Esophagus (tissue), 2 donors: ENCODE measurements at regions not wholly inside any gene's neighbourhood (a gene's known extent, or its start where the extent isn't known, plus 50 kb on each side); places are given as distances from the start of the nearest gene placed in this dataset.
"Not testable (repeated sequence)": the region's sequence is repeated elsewhere in the genome, so short reads cannot be mapped to it uniquely, and the experiment has no call there.

Experiments used
- H3K27ac ChIP-seq, 2 donors: one replicate each; pipeline ENCODE4 v1.5.1; 2013; ENCODE audit warnings: low read depth in 2 of 2, mild to moderate bottlenecking in 2 of 2, inconsistent platforms in 1 of 2, low read length in 1 of 2, moderate library complexity in 1 of 2
- H3K27me3 ChIP-seq, 2 donors: one replicate each; pipeline ENCODE4 v1.6.1; 2013; ENCODE audit warnings: low read length in 2 of 2, control low read depth in 1 of 2, mild to moderate bottlenecking in 1 of 2; ENCODE audit not compliant: insufficient read depth in 2 of 2, control insufficient read depth in 1 of 2
- H3K36me3 ChIP-seq, 2 donors: one replicate each; pipeline ENCODE4 v1.6.1; 2013; ENCODE audit warnings: low read length in 1 of 2; ENCODE audit not compliant: control insufficient read depth in 2 of 2, insufficient read depth in 2 of 2
- H3K4me1 ChIP-seq, 2 donors: one replicate each; pipeline ENCODE4 v1.6.1; 2013; ENCODE audit warnings: low read length in 1 of 2; ENCODE audit not compliant: control insufficient read depth in 2 of 2, insufficient read depth in 2 of 2
- H3K4me3 ChIP-seq, 2 donors: one replicate each; pipeline ENCODE4 v1.5.1; 2013; ENCODE audit warnings: low read length in 2 of 2, mild to moderate bottlenecking in 2 of 2, low read depth in 1 of 2, moderate library complexity in 1 of 2
- H3K9me3 ChIP-seq, 2 donors: one replicate each; pipeline ENCODE4 v1.6.1; 2013; ENCODE audit warnings: mild to moderate bottlenecking in 2 of 2, low read depth in 1 of 2, low read length in 1 of 2, moderate library complexity in 1 of 2; ENCODE audit not compliant: control insufficient read depth in 2 of 2, insufficient read depth in 1 of 2
- WGBS, 2 donors: extraction: QIAGEN DNeasy Blood & Tissue Kit; methylation state at CpG; one replicate each; pipeline ENCODE4 v1.1.7; 2013; 5-methylcytosine and 5-hydroxymethylcytosine counted together
- donor health status: healthy with polysubstance abuse.
- donor health status: Bipolar disorder and iron deficiency.

DNA sequence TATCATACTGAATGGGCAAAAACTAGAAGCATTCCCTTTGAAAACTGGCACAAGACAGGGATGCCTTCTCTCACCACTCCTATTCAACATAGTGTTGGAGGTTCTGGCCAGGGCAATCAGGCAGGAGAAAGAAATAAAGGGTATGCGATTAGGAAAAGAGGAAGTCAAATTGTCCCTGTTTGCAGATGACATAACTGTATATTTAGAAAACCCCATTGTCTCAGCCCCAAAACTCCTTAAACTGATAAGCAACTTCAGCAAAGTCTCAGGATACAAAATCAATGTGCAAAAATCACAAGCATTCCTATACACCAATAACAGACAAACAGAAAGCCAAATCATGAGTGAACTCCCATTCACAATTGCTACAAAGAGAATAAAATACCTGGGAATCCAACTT, 52.5 kb upstream of the CCDC71L start:
- not testable (repeated sequence) for H3K36me3 ChIP-seq, H3K4me1 ChIP-seq, H3K27me3 ChIP-seq, H3K4me3 ChIP-seq, H3K9me3 ChIP-seq, H3K27ac ChIP-seq
- 72 to 81% methylated on average over 1 of the region's 1 CpG for WGBS, 2 donors

GRCh38 chr7:106714590-106715442, 53.9 kb upstream of the CCDC71L start:
- H3K9me3 ChIP-seq, H3K4me1 ChIP-seq, H3K36me3 ChIP-seq, H3K27ac ChIP-seq, H3K4me3 ChIP-seq, H3K27me3 ChIP-seq: not testable (repeated sequence)
- 92 to 95% methylated on average over 6 of the region's 6 CpGs for whole genome bisulfite sequencing, 2 donors

- no peak overlapping the region for H3K4me3 ChIP-seq
- no peaks in the 10 kb centered on the region for H3K36me3 ChIP-seq
- no peaks in the 10 kb centered on the region for H3K4me1 ChIP-seq
- WGBS, 2 donors = 91 to 93% methylated on average over 2 of the region's 2 CpGs
- H3K27me3 ChIP-seq = no peaks in the 10 kb centered on the region
- no peaks in the 10 kb centered on the region for H3K9me3 ChIP-seq
- H3K27ac ChIP-seq = no peak overlapping the region
Observed at GRCh38 chr7:106715730-106716129, 54.8 kb upstream of the CCDC71L start.

GRCh38 chr7:106717254-106717954, 56.4 kb upstream of the CCDC71L start:
- no peak overlapping the region for H3K27ac ChIP-seq
- H3K27me3 ChIP-seq = no peaks in the 10 kb centered on the region
- 83 to 84% methylated on average over 1 of the region's 1 CpG for WGBS, 2 donors
- no peaks in the 10 kb centered on the region for H3K9me3 ChIP-seq
- no peak overlapping the region for H3K4me3 ChIP-seq
- H3K36me3 ChIP-seq = no peaks in the 10 kb centered on the region
- no peaks in the 10 kb centered on the region for H3K4me1 ChIP-seq

DNA sequence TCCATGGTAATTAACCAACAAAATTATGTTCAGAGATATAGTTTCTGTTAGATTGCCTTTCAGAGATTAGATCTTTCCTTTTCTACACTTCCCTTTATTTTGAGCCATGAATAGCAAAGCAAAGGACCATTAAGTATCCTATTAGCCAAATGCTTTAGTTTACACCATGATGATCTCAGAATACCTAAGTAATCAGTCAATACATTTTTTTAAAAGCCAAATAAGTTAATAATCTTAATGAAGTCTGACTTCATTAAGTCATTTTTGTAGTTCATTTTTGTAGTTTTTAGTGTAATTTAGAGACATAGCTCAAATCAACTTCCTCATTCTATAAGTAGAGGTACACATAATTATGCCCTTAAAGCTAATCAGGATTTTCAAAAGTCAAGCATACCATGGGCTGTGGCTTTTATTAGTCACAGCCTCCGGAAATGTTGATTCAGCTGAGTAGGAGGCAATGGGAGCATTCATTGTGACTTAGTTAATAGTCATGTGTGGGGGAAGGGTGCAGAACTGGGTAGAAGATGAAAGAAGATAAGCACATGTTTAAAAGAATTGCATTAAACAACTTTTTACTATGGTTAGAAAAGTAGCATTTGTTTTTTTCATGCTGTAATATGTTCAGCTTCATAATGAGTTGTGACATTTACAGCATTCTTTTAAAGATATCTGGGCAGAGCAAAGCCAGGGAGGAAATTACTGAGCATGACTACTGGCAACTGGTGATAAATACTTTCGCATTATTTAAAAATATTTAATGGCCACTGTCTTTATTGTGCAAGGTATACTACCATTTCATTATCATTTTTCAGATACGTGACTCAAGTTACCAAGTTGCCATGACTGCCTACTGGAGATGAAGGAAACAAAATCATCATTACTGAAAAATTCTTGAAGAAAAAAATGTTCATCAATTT, 57.3 kb upstream of the CCDC71L start:
- Histone ChIP-seq H3K36me3 (no peaks in the 10 kb centered on the region), H3K4me3 (no peak overlapping the region), H3K4me1 (no peaks in the 10 kb centered on the region), H3K27me3 (no peaks in the 10 kb centered on the region), H3K27ac (no peak overlapping the region), H3K9me3 (no peaks in the 10 kb centered on the region)
- WGBS, 2 donors = 33 to 43% methylated on average over 3 of the region's 3 CpGs

GRCh38 chr7:106720641-106721040, 59.7 kb upstream of the CCDC71L start:
- no peaks in the 10 kb centered on the region for H3K27me3 ChIP-seq
- no peak overlapping the region for H3K4me3 ChIP-seq
- no peaks in the 10 kb centered on the region for H3K4me1 ChIP-seq
- no peaks in the 10 kb centered on the region for H3K36me3 ChIP-seq
- no peak overlapping the region for H3K27ac ChIP-seq
- WGBS, 2 donors = 64% methylated on average over 2 of the region's 2 CpGs
- no peaks in the 10 kb centered on the region for H3K9me3 ChIP-seq

- no peaks in the 10 kb centered on the region for H3K4me1 ChIP-seq
- WGBS, 2 donors = 86 to 89% methylated on average over 5 of the region's 5 CpGs
- no peak overlapping the region for H3K4me3 ChIP-seq
- H3K27me3 ChIP-seq = no peaks in the 10 kb centered on the region
- no peaks in the 10 kb centered on the region for H3K36me3 ChIP-seq
- H3K9me3 ChIP-seq = no peaks in the 10 kb centered on the region
- no peak overlapping the region for H3K27ac ChIP-seq
Observed at GRCh38 chr7:106721816-106722785, 61.1 kb upstream of the CCDC71L start.

DNA sequence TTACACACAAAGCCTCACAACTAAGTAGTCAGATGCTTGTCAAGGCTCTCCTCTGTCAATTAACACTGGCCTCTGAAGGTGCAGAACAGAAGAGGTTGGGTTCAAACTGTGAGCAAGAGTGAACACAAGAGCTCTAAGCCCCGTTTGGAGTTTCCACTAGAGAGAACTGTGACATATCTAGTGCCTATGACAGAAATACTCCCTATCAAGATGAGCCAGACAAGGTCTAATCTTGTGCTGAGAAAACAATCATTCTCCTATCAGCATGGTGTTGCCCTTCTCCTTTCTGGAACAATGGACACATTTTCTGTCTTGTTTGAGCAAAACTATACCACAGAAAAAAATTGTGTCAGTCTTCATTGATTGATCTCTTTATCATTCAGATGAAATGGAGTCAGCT, 62.4 kb upstream of the CCDC71L start:
- no peaks in the 10 kb centered on the region for H3K4me1 ChIP-seq
- WGBS, 2 donors = 30 to 32% methylated on average over 1 of the region's 1 CpG

More for the DNA sequence above, 62.4 kb upstream of the CCDC71L start:
- no peaks in the 10 kb centered on the region for H3K27me3 ChIP-seq
- no peaks in the 10 kb centered on the region for H3K36me3 ChIP-seq
- no peak overlapping the region for H3K4me3 ChIP-seq
- H3K9me3 ChIP-seq = no peaks in the 10 kb centered on the region
- no peak overlapping the region for H3K27ac ChIP-seq
